ENCODE measurements at regions not wholly inside any gene's neighbourhood (a gene's known extent, or its start where the extent isn't known, plus 50 kb on each side); places are given as distances from the start of the nearest gene placed in this dataset.

DNA sequence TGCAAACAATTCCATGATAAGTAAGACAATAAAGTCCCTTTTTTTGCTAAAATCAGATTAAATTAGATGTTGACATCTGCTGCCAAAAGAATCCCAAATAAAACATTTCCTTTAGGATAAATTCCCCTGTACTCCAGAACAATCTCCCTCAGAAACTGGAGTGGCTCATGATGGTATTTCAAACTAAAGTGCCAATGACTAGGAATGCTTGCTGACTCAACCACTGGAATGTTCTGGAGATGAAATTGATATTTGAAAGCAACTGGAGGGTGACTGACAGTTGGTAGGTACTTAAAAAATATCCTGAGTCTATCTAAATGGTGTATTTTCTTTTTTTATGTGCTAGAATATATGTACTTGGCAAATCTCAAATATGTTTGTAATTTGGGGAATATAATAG is 350.1 kb upstream of the TSHZ2 start:
- DNase-seq, result no peak

DNA sequence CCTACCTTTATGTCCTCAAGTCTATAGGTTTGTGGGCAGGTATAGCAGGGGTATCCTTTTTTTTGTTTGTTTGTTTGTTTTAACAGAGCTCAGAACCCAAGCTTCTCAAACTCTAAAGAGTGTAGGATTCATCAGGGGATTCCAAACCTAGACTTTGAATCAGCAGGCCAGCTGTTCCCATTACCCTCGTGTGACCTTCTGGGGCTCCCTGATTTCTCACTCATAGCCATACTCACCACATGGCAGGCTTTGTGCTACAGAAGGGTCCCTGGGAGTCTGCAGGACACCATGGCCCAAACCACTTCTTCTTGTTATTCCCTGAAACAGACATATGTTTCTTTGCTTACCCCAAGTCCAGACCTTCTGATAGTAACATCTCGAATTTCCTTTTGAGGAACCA is 350.8 kb upstream of the TSHZ2 start:
- DNase-seq, result no peak

DNA sequence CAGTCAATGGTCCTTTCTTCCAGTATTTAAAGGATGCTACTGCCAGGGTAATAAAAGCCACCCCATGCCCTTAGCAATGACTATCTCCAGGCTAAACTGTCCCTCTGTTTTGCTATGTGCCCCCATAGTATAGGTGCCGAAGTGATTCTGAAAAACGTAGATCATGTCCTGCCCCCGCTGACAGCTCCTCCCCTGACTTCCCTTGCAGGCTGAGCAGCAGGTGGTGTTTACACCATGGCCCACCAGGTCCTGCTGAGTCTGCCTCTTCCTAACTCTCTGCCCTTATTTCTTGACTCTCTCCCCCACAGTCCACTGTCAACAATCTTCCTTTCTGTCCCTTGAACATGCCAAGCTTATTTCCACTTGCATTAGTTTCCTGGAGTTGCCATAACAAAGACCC is 352.5 kb upstream of the TSHZ2 start:
- DNase-seq, result no peak

DNA sequence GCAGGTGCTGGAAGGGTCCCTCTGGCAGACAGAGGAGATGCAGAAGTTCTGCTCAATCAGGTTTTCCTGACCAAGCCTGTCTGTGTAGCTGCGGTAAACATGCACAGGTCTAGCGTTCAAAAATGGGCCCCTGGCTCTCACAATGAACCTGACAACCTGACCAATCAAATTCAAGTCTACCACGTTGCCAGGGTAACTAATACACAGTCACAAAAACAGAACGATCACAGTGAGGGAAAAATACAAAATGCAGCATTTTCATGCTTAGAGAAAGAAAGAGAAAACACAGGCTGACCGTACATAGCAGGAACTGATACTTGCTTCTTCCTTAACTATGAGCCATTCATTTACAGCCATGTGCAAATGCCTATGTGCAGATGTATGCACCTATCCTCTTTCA is 353.1 kb upstream of the TSHZ2 start:
- DNase-seq, result no peak

DNA sequence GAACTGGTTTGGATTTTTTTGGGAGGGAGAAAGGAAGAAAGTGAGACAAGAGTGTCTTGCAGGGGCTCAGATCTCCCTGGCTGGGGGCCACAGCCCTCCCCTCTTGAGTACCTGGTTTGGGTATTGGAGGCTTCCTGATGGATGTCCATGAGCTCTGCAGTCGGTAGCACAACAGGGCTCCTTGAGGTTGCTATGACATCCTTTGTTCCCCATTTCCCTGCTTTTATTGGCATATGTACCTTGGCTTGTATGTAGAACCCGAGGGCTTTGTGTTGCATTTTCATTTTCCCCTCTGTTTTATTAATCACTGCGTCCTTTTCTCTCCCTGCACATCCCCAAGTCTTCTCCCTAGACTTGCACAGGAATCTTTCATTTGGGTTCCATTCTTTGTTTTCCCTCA is 355.5 kb upstream of the TSHZ2 start:
- no peak for DNase-seq

DNA sequence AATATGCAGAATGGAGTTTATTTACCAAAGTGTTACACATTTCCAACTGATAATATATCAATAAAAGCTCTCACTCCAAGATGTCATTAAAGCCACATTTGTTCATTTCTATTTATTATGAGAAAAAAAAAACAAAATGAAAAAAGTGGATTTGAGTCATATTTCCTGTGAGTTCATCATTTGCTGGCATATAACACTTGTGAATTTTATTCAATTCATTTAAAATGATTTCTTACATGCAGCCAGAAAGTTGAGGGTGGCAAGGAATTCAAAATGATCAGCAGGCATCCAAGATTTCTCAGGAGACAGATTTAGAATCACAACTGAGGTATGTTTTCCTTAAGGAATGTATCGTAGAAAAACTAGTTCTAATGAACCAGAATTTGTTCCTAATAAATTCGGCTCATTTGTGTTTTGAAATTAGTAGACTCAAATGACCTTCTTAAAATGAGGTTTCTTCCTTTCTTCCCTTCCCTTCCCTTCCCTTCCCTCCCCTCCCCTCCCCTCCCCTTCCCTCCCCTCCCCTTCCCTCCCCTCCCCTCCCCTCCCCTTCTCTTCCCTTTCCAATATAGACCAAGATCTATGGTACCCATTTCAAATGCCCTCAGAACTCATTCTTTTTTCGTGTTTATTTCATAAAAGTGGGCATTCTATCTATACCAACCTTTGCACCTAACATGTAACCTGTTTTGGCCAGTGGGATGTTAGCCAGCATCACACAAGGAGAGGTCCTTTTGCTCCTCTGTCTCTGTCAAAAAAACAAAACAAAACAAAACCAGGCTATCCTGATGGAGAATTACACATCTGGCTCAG is 357.9 kb upstream of the TSHZ2 start:
- DNase-seq, result no peak

DNA sequence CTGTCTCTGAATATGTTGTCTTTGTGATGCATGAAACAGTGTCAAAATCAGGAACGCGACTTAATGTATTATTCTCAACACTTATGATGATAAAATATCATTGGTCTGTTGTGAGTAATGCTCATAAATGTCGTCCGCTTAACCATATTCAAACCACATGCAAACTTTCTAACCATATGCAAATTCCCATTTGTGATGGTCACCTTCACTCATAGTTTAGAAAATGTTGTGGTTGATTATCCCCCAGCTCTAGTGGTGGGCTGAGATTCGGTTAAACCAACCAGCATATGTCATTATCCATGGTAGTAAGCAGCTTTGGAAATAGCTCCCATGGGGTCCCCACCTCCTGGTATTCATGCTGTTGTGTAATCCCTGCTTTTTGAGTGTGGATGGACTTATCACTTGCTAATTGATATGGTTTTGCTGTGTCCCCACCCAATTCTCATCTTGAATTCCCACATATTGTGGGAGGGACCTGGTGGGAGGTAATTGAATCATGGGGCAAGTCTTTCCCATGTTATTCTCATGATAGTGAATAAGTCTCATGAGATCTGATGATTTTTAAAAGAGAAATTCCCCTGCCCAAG is 360.0 kb upstream of the TSHZ2 start:
- no peak for DNase-seq

DNA sequence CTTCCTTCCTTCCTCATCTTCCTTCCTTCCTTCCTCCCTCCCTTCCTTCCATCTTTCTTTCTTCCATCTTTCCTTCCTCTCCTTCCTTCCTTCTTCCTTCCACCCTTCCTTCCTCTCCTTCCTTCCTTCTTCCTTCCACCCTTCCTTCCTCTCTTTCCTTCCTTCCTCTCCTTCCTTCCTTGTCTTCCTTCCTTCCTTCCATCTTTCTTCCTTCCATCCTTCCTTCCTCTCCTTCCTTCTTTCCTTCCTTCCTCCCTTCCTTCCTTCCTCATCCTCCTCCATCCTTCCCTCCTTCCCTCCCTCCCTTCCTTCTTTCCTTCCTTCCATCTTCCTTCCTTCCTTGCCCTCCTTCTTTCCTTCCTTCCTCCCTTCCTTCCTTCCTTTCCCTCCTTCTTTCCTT is 361.4 kb upstream of the TSHZ2 start:
- DNase-seq, result no peak

DNA sequence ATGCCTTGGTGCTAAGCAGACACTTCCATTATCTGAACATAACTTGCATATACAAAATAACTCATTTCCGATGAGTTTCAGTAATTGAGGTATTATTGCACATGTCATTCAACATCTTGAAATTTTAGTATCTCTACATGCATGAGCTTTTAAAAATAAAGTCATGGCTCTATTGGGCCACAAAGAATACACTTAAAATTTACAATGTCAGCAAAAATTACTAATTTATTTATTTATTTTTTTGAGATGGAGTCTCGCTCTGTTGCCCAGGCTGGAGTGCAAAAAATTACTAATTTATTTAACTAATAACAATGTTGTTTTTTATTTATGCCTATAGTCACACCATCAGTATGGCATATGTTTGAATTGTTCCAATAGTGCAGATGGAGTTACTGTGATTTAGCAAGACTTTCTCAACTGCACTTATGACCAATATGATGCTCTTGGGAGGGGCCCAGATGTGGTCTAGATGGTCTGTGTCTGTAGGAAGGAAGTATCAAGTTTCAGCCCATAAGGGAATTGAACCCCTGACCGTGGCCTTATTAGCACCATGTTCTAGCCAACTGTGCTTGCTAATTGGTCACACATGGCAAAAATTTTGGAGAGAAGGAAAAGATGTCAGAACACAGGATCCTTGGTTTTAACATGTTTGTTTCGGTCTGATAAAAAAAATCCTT is 370.7 kb upstream of the TSHZ2 start:
- no peak for DNase-seq

DNA sequence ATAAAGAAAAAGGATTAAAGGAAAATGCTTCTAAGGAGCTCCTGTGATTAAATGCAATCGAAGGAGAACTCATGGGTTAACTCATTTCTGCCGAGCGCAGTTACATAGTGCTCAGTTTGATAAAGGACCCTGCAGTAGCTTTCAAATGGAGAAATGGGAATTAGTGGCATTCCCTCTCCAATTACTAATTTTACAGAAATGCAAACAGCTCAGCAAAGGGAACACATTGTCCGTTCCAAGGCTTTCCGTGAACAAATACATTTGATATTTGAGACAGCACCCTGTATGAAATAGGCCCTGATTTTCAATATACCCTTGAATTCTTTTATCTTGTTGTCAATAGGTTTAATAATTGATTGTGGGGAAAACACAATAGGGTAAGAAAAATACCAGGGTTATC is 375.9 kb upstream of the TSHZ2 start:
- DNase-seq, result no peak

DNA sequence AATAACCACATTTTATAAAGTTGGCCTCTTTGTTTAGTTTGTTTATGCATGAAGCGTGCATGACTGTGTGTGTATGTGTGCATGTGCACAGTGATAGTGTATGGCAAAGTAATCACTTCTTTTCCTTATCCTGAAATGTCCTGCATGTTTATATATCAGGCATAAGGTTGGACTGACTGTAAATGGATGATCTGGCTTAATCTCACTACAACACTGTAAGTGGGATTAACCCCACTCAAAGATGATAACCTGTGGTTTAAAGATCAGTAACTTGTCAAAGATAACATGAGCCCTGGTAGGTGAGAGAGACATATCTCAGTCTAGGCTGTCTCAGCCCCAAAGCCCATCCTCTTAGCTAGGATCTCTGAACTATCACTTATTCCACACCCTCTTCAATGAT is 376.6 kb upstream of the TSHZ2 start:
- DNase-seq, result no peak

DNA sequence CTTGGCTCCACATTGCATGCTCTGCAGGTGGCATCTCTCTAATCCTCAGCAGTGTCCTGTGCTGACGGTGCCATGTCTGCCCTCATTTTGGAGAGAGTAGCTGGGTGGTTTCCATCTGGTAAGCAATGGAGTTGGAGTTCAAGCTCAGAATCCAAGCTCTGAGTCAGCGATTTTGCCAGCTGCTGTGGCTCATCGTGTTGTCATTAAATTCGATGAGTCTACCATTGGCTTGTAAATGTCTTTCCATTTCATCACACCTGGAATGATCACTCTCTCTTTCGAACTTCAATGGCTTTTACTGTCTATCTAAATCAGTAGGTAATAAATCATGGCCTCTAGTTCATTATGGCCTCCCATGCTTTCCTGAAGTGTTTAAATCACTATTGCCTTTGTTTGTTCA is 378.5 kb upstream of the TSHZ2 start:
- DNase-seq, result no peak

DNA sequence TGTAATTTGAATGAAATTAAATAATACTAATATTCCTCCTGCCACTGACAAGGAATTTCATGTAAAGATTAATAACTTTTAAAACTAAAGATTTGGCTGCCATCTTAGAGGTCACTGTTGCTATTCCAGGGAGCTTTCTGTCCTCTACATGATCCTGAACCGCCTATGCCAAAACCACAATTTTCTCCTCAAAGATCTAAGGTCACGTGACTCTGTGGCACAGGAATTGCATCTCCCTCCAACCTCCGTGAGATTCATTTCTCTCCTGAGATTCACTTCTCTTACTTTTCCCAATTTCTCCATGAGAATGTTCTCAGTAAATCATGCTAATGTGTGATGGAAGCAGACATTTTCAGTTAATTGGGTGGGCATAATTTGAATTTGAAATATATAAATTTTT is 379.6 kb upstream of the TSHZ2 start:
- no peak for DNase-seq

DNA sequence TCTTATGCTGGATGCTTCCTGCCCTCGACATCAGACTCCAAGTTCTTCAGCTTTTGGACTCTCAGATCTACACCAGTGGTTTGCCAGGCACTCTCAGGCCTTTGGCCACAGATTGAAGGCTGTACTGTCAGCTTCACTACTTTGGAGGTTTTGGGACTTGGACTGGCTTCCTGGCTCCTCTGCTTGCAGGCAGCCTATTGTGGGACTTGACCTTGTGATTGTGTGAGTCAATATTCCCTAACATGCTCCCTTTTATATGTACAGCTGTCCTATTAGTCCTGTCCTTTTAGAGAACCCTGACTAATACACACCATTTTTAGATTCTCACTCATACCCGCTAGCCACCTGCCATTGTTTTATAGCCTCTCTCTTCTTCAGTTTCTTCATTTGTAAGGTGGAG is 382.1 kb upstream of the TSHZ2 start:
- no peak for DNase-seq

DNA sequence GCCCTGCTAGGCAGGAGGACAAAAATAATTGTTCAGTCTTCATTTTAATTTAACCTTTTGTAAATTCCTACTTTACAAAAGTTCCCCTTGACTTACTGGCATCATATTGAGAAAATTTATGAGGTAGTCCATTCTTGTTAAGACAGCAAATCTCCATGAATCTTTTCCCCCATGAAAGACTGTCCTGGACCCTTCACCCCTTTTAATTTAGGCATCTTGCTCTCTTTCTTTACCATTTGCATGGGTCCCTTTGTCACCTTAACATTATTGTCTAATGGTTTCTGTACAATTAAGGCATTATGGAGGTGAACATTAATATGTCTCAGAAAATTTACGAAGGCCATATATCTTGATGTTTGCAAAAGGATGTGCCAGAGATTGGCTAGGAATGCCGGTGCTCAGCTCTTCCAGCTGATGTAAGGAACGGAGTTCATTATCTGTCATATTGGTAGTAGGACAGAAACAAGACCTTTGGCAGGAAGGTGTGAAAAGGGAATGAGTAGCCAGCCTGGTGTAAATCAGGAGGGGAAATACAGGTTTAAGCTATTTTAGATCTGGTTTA is 382.8 kb upstream of the TSHZ2 start:
- no peak for DNase-seq

DNA sequence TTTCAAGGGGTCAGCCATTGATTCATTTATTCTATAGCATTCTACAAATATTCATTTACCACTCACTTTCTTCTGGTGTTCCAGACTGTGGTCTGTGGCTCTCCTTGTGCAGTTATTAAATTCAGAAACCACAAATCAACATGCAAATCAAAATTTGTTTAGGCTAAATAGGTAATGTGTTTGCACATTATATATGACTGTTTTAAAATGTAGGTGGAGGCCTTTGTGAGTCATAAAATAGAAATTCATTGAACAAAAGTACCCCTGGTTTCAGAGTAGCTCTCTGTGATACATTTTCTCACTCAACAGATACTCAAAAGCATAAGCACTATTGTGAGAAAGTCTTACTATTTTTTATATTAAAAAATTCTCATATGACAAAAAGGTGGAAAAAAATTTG is 385.5 kb upstream of the TSHZ2 start:
- DNase-seq, result no peak

DNA sequence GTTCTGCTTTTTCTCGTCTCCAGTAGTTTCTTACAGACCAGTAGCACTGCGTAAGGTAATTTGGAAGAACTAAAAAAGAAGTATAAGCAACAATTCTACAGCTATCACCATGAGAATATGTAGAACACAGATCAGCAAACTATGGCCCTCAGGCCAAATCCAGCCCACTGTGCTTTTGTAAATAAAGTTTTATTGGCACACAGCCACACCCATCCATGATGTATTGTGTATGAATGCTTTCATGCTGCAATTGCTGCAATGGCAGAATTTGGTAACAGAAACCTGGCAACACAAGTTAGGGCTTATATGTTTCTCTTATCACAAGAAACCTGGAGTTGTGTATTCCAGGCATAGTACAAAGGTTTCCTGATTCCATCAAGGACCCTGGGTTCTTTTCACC is 386.8 kb upstream of the TSHZ2 start:
- no peak for DNase-seq

DNA sequence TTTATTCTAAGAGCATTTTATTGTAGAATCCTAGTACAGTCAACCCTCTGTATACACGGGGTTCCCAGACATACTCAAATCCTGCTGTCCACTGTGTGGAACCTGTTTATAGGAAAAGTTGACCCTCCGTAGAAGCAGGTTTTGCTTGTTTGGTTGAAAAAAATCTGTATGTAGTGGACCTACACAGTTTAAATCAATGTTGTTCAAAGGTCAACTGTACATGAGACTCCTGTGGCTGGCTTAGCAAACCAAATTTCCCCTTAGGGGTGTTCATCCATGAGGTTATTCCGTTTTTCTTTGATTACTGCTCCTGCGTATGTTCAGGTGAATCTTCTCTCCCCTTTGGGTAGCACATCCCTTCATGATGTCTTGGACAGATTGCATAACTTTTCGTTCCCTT is 387.0 kb upstream of the ZFP64 start:
- DNase-seq, result no peak

DNA sequence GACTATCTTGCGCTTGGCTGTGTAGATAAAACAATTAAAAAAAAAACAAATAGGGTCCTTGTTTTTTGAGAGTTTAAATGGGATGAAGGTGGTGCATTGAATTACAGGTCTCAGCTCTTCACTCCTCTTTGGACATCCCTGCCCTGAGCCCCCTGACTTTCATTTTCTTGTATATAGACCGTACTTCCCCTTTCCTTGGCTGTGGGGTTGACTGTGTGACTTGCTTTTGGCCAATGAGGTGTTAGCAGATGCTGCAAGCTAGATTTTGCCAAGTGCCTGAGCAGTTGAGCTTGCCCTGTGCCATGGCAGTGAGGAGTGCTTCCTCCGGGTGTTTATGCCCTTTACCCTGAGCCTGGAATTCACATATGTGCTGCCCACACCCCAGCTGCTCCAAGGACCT is 386.1 kb upstream of the ZFP64 start:
- no peak for DNase-seq

DNA sequence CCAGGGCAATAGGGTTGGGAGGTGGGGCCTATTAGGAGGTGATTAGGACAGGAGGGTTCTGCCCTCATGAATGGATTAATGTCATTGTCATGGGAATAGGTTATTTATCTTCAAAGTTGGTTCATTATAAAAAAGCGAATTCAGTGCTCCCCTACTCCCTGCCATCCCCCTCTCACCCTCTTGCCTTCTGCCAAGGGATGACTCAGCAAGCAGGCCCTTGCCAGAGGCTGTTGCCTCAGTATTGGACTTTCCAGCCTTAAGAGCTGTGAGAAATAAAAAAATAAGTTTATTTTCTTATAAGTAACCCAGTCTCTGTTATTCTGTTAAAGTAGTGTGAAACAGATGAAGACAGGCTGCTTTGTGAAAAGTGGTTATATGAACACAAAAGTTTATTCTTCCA is 381.1 kb upstream of the ZFP64 start:
- no peak for DNase-seq

DNA sequence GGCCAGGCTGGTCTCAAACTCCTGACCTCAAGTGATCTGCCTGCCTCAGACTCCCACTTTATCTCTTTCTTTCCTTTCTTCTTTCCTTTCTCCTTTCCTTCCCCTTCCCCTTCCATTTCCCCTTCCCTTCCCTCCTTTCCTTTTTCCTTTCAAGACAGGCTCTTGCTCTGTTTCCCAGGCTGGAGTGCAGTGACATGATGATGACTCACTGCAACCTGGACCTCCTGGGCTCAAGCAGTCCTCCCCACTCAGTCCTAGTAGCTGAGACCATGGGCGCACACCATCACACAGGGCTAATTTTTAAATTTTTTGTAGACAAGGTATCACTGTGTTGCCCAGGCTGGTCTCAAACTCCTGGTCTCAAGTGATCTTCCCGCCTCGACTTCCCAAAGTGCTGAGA is 377.6 kb upstream of the ZFP64 start:
- DNase-seq, result no peak

DNA sequence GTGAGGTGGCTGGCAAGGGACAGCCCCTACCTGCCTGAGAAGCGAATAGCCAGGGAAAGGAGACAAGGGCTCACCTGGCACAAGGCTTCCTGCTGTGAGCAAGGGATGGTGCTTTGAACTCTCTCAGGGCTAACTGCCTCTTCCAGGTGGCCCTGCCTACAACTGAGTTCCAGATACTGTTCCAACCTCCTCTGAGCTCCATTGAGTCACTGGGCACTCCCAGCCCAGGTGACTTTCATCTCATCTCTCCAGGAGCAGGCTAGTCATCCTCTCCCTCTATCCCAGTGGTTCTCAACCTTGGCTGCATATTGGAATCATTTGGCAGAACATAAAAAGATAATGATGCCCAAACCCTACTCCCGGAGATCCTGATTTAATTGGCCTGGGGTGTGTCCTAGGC is 374.0 kb upstream of the ZFP64 start:
- no peak for DNase-seq

DNA sequence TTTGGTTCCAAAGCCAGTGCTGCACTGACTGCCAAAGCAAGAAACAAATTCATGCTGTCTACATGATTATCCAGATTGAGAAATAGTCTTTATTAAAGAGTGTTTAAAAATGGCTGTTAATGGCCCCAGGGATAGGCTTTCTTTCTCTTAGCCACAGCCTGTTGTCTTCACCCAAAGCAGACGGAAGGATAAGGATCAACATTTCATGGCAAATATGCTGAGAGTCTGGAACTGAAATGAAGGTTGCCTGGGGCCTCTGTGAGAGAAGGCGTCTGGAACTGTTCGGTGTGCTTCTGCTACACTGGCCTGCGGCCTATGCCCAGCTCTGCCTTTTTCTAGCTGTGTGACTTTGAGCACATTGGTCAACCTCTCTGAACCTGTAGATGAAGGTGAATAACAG is 373.0 kb upstream of the ZFP64 start:
- no peak for DNase-seq

DNA sequence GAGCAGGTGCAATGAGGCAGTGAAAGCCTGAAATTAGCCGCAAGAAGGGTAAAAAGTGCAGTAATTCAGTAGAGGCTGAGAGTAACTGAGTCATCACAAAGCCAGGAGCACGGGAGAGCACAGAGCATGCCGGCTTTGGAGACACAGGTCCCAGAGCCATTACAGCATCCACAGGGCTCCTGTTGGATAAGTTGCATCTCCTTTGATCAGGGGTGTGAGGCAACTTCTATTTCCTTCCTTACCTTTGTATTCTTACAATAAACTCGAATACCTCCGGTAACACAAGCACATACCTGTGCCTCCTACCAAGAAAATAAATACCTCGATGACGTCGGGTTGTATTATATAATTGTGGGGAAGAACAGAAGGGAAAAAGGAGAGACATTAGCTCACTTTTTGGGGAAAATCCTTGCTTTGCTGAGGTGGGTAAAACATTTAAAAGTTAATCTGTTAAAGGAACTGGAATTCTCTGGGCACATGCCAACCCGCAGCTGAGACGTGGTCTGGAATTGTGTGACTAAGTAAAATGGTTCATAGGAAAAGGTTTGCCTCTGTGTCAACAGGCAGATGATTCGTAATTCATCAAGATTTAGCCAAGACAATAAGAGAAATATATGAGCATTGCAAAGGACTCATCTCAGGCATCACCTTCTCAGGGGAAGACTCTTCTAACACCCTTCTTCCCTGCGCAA is 360.7 kb upstream of the ZFP64 start:
- DNase-seq, result no peak

Data from stimulated activated naive CD4-positive, alpha-beta T cell (primary cell).